Fibroblast of skin of left biceps (primary cell): ENCODE measurements at regions not wholly inside any gene's neighbourhood (a gene's known extent, or its start where the extent isn't known, plus 50 kb on each side); places are given as distances from the start of the nearest gene placed in this dataset.

Source experiments
- DNase-seq, 2 experiments: peaks; one replicate each; pipeline ENCODE4 v3.0.0-alpha.2; 2013; ENCODE audit warnings: low read depth in 2 of 2

- DNase-seq = no peak
Measured at GRCh38 chr15:56868170-56868569, 50.3 kb upstream of the TCF12 start.

- DNase-seq = no peak
Measured at GRCh38 chr15:56866803-56867202, 51.6 kb upstream of the TCF12 start.

DNA sequence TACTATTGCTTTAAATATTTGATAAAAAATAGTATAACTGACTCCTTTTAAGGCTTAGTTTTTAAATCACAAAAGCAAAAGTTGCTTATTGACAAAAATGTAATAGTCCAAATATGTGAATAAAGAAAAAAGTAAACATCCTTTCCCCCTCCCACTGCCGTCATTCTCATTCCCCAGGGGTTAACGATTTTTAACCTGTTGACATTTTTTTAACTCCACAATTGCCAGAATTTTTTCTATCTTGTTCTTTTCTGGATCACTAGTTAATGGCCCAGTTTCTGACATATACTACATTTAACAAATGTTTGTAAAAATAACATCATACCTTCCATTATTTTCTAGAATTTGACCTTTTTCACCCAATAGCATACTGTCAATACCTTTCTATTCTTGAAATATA lies 60.6 kb upstream of the TCF12 start:
- DNase-seq = no peak

- no peak for DNase-seq
Measured at GRCh38 chr15:56856934-56857333, 61.5 kb upstream of the TCF12 start.

- no peak for DNase-seq
Measured at GRCh38 chr15:56844892-56845291, 73.6 kb upstream of the TCF12 start.

GRCh38 chr15:56844471-56844870 lies 74.0 kb upstream of the TCF12 start:
- no peak for DNase-seq

- no peak for DNase-seq
Measured at GRCh38 chr15:56839641-56840040, 78.8 kb upstream of the TCF12 start.

DNA sequence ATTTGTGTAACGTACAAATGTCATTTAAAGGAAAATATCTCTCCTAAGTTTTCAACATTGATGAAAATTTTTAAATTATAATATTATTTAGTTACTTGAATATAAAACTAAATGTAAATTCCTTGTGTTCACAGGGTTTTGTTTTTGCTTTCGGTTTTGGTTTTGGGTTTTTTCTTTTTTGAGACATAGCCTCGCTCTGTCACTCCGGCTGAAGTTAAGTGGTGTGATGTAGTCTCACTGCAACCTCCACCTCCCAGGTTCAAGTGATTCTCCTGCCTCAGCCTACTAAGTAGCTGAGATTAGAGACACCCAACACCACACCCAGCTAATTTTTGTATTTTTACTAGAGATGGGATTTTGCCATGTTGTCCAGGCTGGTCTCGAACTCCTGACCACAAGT lies 79.3 kb upstream of the TCF12 start:
- DNase-seq = no peak

GRCh38 chr15:56838085-56838484 lies 80.4 kb upstream of the TCF12 start:
- DNase-seq = no peak

GRCh38 chr15:56837273-56837672 lies 81.2 kb upstream of the TCF12 start:
- DNase-seq = peak in 1 of 2 experiments; percentile 47

DNA sequence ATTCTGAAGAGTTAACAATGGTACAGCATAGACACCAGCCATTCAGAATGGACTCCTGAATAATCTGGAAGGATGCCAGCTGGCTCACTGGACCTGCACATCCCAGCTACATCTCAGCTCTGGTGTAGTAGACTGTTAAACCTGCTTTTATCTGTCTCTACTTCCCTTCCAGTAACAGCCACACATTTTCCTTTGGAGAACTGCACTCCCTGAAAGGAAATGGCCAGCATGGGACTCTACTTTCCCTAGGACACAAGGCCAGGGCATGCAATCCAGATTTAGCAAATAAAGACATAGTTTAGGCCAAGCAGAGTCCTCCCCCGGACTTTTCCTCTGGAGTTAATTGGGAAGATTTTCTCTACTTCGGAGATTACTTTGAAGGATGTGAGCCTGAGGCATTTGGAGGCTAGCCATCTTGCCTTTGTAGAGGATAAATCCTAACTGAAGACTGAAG lies 82.7 kb upstream of the TCF12 start:
- no peak for DNase-seq

DNA sequence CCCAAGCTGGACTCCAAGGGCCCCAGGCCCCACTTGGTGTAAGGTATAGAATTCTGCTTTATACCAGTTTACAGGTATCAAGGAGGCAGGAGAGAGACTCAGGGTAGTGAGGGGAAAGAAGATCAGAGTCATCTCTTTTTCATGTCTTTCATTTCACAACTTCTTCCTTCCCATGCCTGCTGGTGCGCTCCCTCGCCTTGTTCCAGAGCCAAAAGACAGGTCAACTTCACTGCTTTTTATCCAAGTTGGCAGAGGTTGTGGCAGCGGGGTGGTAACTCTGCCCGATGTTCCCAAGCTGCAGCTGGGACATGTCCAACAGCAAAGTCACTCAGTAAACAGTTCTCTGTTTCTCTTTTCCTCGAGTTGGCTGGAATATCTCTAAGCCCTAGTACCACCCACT lies 86.3 kb upstream of the TCF12 start:
- DNase-seq = no peak

DNA sequence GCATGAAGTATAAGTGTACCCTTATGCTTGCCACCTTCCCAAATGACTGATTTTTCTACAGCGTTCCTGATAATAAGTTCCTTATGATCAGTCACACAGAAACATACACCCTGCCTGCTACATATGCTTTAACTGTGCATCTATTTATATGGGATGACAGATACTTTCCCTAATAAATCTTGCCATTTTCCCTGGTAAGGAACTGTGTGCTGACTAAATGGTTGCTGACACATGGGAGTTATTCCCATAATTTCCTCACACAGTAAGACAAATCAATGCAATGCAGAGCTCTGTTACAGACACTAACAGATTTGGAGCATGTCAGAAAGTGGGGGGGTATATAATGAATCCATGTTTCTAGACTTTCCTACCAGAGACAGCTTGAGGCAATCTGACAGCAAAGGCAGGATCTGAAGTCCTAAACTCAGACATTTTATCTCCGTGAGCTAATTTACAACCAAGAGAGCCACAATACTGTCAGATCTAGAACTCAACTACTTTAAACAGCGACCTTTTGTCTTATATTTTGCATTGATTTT lies 86.9 kb upstream of the TCF12 start:
- DNase-seq = peak in 1 of 2 experiments; percentile 40

DNA sequence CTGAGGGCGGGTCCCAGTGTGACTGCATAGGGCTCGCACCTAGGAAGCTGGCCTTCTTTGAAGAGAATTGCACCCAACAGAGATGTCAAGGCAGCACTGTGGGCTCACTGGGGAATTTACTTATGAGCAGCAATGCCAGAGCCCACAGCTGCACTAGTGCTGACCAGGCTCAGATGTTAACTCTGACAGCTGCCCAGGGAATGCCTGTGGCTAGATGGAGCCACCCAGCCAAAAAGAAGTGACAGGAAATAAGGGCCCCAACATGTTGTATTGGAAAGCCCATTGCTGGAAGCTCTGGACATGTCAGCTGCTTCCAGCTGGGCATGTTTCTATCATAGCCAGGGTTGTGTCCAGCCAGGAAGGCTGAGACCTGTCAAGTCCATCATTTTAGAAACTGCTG lies 90.9 kb upstream of the ZNF280D start:
- DNase-seq = no peak

GRCh38 chr15:56821721-56822425 lies 88.6 kb upstream of the ZNF280D start:
- DNase-seq = peak in 1 of 2 experiments; percentile 44

DNA sequence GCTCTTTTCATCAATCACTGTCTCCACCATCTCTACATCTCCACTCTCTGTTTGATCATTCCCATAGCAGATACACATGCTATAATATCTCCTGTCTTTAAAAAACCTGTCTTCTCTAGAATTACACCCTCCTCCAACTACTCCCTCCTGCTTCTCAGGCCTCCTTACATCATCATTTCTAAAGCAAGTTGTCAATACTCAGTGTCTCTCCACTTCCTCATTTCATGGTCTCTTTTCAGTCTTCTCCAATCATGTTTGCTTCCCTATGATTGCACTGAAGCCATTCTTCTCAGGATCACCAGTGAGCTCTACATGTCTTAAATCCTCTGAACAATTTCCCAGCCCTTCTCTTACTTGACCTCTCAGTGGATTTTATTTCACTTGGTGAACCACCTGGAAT lies 87.0 kb upstream of the ZNF280D start:
- no peak for DNase-seq

- peak; percentile 55 to 64 for DNase-seq
Measured at GRCh38 chr15:56817321-56818080, 84.2 kb upstream of the ZNF280D start.

- no peak for DNase-seq
Measured at GRCh38 chr15:56816781-56817180, 83.5 kb upstream of the ZNF280D start.

- no peak for DNase-seq
Measured at GRCh38 chr15:56815247-56815646, 81.9 kb upstream of the ZNF280D start.

DNA sequence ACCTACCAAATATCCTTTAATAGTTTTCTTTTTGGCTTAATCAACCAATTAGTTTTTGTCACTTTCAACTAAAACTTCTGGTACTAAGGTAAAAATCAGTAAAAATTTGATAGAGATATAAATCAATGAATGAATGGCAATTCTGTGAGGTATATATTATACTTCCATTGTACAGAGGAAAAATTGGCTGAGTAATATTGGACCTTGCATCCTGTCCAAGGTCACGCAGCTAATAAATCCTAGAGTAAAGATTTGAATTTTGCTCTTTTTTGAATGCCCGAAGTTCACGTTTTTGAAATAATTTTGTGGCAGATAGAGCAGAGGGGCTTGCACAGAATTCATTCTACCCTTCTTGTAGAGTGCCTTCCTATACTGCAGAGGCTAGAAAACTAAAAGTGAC lies 81.1 kb upstream of the ZNF280D start:
- DNase-seq = no peak

DNA sequence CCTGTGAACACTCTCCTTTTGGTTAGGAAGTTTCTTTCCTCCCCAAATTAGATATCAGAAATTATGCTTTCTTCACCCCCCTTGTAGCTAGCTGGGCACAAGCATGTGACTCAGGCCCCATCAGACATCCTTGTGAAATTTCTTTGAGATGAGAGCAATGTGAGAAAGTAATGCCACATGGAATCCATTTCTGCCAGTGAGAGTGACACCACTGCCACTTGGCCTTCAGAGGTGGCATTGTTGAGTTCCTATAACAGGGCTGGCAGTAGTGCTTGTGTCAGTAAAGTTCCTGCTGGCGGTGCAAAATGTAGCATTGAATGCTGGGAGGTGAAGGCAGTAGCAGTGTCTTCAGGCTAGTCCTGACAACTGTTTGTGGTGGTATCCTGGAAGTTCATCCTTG lies 80.7 kb upstream of the ZNF280D start:
- DNase-seq = no peak

- no peak for DNase-seq
Measured at GRCh38 chr15:56812961-56813360, 79.7 kb upstream of the ZNF280D start.

- DNase-seq = no peak
Measured at GRCh38 chr15:56812221-56812620, 78.9 kb upstream of the ZNF280D start.
